ENCODE measurements at regions not wholly inside any gene's neighbourhood (a gene's known extent, or its start where the extent isn't known, plus 50 kb on each side); places are given as distances from the start of the nearest gene placed in this dataset.

- no peak for TF ChIP-seq CTCF (IDR thresholded peaks at IDR 0.05)
- no peak for TF ChIP-seq POLR2A (IDR thresholded peaks at IDR 0.05)
These were observed 370.2 kb upstream of the CNTN4 start for GRCh38 chr3:1728510-1728909.

All from adrenal gland (tissue), 5 donors.